LNCAP (cell line): ENCODE measurements at regions not wholly inside any gene's neighbourhood (a gene's known extent, or its start where the extent isn't known, plus 50 kb on each side); places are given as distances from the start of the nearest gene placed in this dataset.

Experiments
- CTCF ChIP-seq: fragments of 450-650 bp; IDR thresholded peaks from 2 replicates; pipeline ENCODE4 v1.5.1; 2017; ENCODE audit warnings: mild to moderate bottlenecking

- no peak for TF ChIP-seq CTCF
Measured at GRCh38 chr2:44061469-44061868, 65.7 kb upstream of the LRPPRC start.

- no peak for TF ChIP-seq CTCF
Measured at GRCh38 chr2:44061876-44062275, 66.1 kb upstream of the LRPPRC start.

- no peak for TF ChIP-seq CTCF
Measured at GRCh38 chr2:44063033-44063432, 67.2 kb upstream of the LRPPRC start.

- TF ChIP-seq CTCF, result no peak
Measured at GRCh38 chr2:44071454-44072046, 75.8 kb upstream of the LRPPRC start.

GRCh38 chr2:44075541-44075940 is 79.8 kb upstream of the LRPPRC start:
- no peak for TF ChIP-seq CTCF

- no peak for TF ChIP-seq CTCF
Measured at GRCh38 chr2:44077942-44078511, 82.2 kb upstream of the LRPPRC start.

- TF ChIP-seq CTCF, result no peak
Measured at GRCh38 chr2:44079686-44080085, 83.9 kb upstream of the LRPPRC start.

- TF ChIP-seq CTCF, result no peak
Measured at GRCh38 chr2:44083054-44083453, 85.6 kb upstream of the PPM1B start.
